22Rv1 (cell line): ENCODE measurements at regions not wholly inside any gene's neighbourhood (a gene's known extent, or its start where the extent isn't known, plus 50 kb on each side); places are given as distances from the start of the nearest gene placed in this dataset.

ENCODE experiments used
- H3K27ac ChIP-seq: fragments of 450-650 bp; 2 replicates; pipeline ENCODE4 v1.5.1; 2017
- ZFX ChIP-seq: fragments of 450-650 bp; IDR thresholded peaks from 2 replicates; pipeline ENCODE4 v1.6.1; 2017; ENCODE audit warnings: antibody characterized with exemption, borderline replicate concordance
- TF ChIP-seq, protein P1 (sequence below): fragments of 450-650 bp; IDR thresholded peaks from 2 replicates; pipeline ENCODE4 v1.5.1; 2017; ENCODE audit warnings: mild to moderate bottlenecking

DNA sequence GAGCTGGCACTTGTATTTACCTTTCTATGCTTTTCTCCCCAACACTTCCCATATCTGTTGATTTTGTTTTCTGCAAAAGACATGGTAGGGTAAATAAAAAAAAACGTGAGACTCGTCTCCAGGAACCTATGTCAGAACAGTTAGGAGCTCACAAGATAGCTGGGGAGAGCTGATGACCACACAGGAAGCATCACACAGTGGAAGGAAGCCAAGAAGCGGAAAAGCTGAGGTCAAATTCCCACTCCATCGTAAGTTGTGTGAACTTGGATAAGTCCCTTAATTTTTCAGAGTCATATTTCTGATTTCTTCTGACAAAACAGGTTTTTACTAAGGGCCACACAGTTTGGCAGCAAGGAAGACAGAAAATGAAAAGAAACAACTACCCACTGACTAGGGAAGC is 199.6 kb downstream of the KLF5 start:
- TF ChIP-seq, protein P1, sequence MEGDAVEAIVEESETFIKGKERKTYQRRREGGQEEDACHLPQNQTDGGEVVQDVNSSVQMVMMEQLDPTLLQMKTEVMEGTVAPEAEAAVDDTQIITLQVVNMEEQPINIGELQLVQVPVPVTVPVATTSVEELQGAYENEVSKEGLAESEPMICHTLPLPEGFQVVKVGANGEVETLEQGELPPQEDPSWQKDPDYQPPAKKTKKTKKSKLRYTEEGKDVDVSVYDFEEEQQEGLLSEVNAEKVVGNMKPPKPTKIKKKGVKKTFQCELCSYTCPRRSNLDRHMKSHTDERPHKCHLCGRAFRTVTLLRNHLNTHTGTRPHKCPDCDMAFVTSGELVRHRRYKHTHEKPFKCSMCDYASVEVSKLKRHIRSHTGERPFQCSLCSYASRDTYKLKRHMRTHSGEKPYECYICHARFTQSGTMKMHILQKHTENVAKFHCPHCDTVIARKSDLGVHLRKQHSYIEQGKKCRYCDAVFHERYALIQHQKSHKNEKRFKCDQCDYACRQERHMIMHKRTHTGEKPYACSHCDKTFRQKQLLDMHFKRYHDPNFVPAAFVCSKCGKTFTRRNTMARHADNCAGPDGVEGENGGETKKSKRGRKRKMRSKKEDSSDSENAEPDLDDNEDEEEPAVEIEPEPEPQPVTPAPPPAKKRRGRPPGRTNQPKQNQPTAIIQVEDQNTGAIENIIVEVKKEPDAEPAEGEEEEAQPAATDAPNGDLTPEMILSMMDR, result no peak
- TF ChIP-seq ZFX, result no peak
- no peak overlapping the region for H3K27ac ChIP-seq

DNA sequence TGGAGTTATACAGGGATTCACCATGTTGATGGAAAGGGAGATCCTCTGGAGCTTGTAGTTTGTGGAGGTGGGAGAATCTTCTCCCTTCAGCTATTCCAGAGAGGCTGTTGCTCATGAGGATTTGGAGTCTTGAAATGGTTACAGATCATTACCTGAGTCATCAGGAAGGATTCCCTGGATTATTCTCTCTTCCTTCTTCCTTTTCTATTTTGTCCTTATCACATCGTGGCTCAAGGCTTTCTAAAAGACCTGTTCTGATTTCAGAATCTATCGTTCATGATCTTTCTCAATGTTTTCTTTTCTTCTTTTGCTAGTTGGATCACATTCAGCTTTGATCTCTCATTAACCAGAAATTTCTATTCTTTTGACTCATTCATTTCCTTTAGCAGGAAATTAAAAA is 196.0 kb downstream of the KLF5 start:
- TF ChIP-seq, protein P1, result no peak
- no peak for TF ChIP-seq ZFX
- H3K27ac ChIP-seq, result no peak overlapping the region

DNA sequence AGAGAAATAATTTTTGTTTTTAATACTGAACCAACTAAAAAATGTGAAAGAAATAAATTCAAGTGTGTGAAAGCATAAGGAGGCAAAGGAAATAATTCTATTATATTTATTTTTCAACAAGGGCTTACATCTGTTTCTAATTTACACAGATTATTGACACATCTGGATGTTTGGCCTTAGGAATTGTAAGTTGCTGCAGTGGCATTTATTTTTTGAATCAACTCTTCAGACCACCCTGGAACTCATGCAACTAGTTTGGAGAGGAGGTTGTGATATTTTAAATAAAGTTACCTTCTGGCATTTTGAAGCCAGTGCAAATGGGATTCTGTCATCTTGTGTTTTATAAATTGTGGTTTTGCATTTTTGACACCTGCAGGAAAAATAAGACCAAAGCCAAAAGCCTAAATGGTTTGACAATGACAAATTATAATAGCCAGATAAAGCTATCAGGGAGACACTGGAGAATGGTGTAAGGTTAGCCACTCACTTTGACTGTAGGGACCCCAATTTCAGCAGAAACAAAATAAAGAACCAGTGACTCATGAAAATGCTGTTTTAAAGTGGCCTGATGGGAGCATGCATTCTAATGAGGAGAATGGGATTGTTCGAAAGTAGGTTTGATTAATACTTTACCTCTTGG is 192.9 kb downstream of the KLF5 start:
- no peak overlapping the region for H3K27ac ChIP-seq
- TF ChIP-seq, protein P1, result no peak
- TF ChIP-seq ZFX, result no peak

DNA sequence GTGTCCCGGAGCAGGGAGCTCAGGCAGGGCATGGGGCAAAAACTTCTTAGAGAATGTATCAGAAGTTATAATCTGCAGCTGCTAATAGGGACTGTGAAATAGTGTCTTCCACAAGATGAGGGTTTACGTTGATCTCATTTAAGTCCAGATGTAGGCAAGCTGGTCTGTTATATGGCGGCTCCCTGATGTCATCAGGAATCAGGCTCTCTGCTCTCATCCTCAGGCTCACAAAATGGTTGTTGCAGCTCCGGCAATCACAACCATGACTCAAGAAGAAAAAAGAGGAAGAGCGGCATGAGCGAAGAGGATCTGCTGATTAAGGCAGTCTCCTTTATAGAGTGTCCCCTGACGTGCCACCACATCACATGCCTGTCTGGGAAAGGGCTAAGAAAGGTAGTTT is 191.3 kb downstream of the KLF5 start:
- no peak overlapping the region for H3K27ac ChIP-seq
- TF ChIP-seq ZFX, result no peak
- TF ChIP-seq, protein P1, result no peak

DNA sequence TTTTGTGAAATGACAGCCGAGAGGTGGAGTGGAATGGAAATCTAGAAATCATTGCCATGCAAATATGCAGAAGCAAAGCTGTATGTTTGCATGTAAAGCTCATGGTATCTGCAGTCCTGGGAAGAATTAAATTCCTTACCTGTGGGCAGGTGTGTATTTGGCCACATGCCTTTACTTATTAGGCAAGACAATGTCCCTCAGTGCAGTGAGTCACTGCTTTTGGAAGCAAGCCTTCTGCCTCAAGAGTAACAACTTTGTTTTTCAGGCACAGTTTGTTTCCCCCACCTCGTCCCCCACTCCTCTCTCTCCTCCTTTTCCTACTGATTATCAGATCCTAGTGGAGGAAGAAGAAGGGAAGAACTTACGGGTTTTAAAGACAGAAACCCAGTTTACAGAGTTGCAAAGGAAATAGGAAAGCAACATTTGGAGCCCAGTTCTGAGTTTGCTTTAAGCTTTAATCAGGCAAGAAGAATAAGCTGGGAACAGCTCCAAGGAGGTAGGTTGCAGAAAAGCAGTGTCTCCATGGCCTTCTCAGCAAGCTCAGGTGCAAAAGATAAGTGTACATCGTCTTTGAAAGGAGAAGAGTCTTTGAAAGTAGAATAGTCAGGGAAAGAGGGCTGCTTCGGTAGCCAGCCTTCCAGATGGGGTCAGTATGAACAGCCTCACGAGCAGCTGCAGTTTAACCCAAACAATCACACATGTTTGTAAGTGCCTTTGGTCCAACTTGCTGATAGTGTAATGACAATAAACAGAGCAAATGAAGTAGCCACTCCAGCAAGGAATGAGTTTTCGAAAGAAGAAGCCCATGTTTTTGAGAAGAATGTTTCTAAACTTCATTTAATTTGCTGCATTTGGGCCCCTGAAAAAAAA is 190.1 kb downstream of the KLF5 start:
- TF ChIP-seq, protein P1, result no peak
- no peak for TF ChIP-seq ZFX
- H3K27ac ChIP-seq, result peak overlapping the region; percentile 52

DNA sequence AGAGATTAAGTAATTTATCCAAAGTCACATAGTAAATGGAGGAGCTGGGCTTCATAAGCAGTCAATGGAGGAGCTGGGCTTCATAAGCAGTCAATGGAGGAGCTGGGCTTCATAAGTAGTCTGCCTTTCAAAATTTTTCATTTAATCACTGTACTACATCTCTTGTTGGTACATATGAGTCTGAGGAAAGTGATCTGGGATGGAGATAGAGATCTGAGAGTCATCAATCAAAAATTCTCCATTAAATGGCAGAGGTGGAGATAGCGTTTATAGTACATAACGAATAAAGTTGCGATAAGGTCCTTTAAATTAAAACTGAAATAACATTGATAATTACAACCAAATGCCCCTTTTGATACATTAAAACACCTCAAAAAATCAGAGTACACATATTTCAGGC is 189.3 kb downstream of the KLF5 start:
- no peak for TF ChIP-seq ZFX
- TF ChIP-seq, protein P1, result no peak
- H3K27ac ChIP-seq, result no peak overlapping the region

DNA sequence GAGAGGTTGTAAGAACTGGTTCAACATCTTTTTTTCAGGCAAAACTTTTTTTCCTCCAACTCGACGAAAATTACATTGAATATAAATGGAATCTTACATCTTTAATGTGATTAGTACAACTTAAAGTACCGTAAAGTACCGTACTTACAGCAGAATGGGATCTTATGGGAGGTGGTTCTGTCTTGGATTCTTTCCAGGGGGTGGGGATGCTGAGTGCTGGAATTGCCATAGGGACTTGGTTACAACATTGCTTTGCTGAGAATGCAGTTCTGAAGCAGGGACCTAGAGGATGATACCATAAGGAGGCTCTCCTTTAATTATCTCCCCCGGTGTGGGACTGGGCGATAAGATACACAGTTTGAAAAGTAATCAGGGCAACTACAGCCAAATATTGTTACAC is 186.4 kb downstream of the KLF5 start:
- TF ChIP-seq, protein P1, result no peak
- TF ChIP-seq ZFX, result no peak

More for the DNA sequence above, 186.4 kb downstream of the KLF5 start:
- no peak overlapping the region for H3K27ac ChIP-seq
